GM19468 (cell line): ENCODE measurements at regions not wholly inside any gene's neighbourhood (a gene's known extent, or its start where the extent isn't known, plus 50 kb on each side); places are given as distances from the start of the nearest gene placed in this dataset.

Experiments used
- ATAC-seq: cut with Tn5 transposase; IDR thresholded peaks from one replicate; pipeline ENCODE4 v1.9.1; 2021; ENCODE audit warnings: mild to moderate bottlenecking, moderate library complexity, moderate number of reproducible peaks; ENCODE audit not compliant: unreplicated experiment; ENCODE audit errors: extremely low read depth

- ATAC-seq, result no peak
Observed at GRCh38 chr3:44069276-44069675, 172.4 kb upstream of the TOPAZ1 start.

- ATAC-seq, result no peak
Observed at GRCh38 chr3:44070841-44071546, 170.7 kb upstream of the TOPAZ1 start.

GRCh38 chr3:44072601-44073540 lies 168.8 kb upstream of the TOPAZ1 start:
- no peak for ATAC-seq

GRCh38 chr3:44074181-44074580 lies 167.5 kb upstream of the TOPAZ1 start:
- ATAC-seq, result no peak

- no peak for ATAC-seq
Observed at GRCh38 chr3:44076221-44076829, 165.4 kb upstream of the TOPAZ1 start.

- no peak for ATAC-seq
Observed at GRCh38 chr3:44077267-44077666, 164.4 kb upstream of the TOPAZ1 start.

GRCh38 chr3:44078863-44079262 lies 162.8 kb upstream of the TOPAZ1 start:
- ATAC-seq, result no peak

GRCh38 chr3:44079916-44080315 lies 161.8 kb upstream of the TOPAZ1 start:
- ATAC-seq, result no peak

GRCh38 chr3:44080474-44081072 lies 161.1 kb upstream of the TOPAZ1 start:
- ATAC-seq, result no peak

- no peak for ATAC-seq
Observed at GRCh38 chr3:44090036-44090435, 151.7 kb upstream of the TOPAZ1 start.

GRCh38 chr3:44092497-44092896 lies 149.2 kb upstream of the TOPAZ1 start:
- ATAC-seq, result no peak

GRCh38 chr3:44093531-44093930 lies 148.2 kb upstream of the TOPAZ1 start:
- ATAC-seq, result no peak

- no peak for ATAC-seq
Observed at GRCh38 chr3:44098656-44099415, 142.8 kb upstream of the TOPAZ1 start.

- ATAC-seq, result no peak
Observed at GRCh38 chr3:44099566-44100297, 142.0 kb upstream of the TOPAZ1 start.

- ATAC-seq, result no peak
Observed at GRCh38 chr3:44100298-44100695, 141.4 kb upstream of the TOPAZ1 start.

- no peak for ATAC-seq
Observed at GRCh38 chr3:44104043-44104442, 137.6 kb upstream of the TOPAZ1 start.

- ATAC-seq, result no peak
Observed at GRCh38 chr3:44104668-44105321, 136.9 kb upstream of the TOPAZ1 start.

- no peak for ATAC-seq
Observed at GRCh38 chr3:44105571-44105970, 136.1 kb upstream of the TOPAZ1 start.

- no peak for ATAC-seq
Observed at GRCh38 chr3:44106756-44107155, 134.9 kb upstream of the TOPAZ1 start.
